Activated CD8-positive, alpha-beta memory T cell treated with anti-CD3 and anti-CD28 coated beads for 1 hour (primary cell): ENCODE measurements at regions not wholly inside any gene's neighbourhood (a gene's known extent, or its start where the extent isn't known, plus 50 kb on each side); places are given as distances from the start of the nearest gene placed in this dataset.

ENCODE experiments used
- DNase-seq, 2 donors: peaks; one replicate each; pipeline ENCODE4 v3.0.0-alpha.2; 2020; ENCODE audit warnings: low read depth in 1 of 2; ENCODE audit errors: extremely low read depth in 1 of 2

DNA sequence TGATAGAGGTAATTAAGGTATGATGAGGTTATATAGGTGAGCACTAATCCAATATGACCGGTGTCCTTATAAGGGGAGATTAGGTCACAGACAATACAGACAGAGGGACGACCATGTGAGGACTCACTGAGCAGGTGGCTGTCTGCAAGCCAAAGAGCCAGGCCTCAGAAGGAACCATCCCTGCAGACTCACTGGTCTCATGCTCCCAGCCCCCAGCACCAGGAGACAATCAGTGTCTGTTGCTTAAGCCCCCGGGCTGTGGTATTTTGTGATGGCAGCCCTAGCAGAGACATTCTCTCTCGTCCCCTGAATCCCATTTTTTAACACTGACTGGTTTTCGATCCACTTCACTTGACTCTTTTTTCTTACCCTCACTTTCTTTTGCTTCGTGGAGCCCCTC is 51.9 kb upstream of the PABPC3 start:
- DNase-seq: no peak
